Osteoblast (primary cell): ENCODE measurements at regions not wholly inside any gene's neighbourhood (a gene's known extent, or its start where the extent isn't known, plus 50 kb on each side); places are given as distances from the start of the nearest gene placed in this dataset.

ENCODE experiments used
- DNase-seq: peaks from one replicate; pipeline ENCODE4 v3.0.0; 2011; ENCODE audit warnings: low spot score, mixed read lengths; ENCODE audit not compliant: insufficient read length; ENCODE audit errors: missing footprints
- H2AFZ ChIP-seq: 2 replicates; pipeline ENCODE4 v1.6.0; 2011; ENCODE audit warnings: mild to moderate bottlenecking, low read length
- H3K27ac ChIP-seq: 2 replicates; pipeline ENCODE4 v1.5.1; 2011; ENCODE audit warnings: mild to moderate bottlenecking, low read depth, low read length, moderate library complexity
- H3K27me3 ChIP-seq: 2 replicates; pipeline ENCODE4 v1.6.0; 2012; ENCODE audit warnings: mild to moderate bottlenecking, control low read depth, inconsistent platforms, low read length, moderate library complexity; ENCODE audit not compliant: insufficient read depth
- H3K36me3 ChIP-seq: 2 replicates; pipeline ENCODE4 v1.5.1; 2011; ENCODE audit warnings: mild to moderate bottlenecking, low read length, control low read depth, moderate library complexity; ENCODE audit not compliant: insufficient read depth
- H3K4me1 ChIP-seq: 2 replicates; pipeline ENCODE4 v1.5.1; 2011; ENCODE audit warnings: mild to moderate bottlenecking, low read length, control low read depth, moderate library complexity; ENCODE audit not compliant: insufficient read depth
- H3K4me2 ChIP-seq: 2 replicates; pipeline ENCODE4 v1.6.0; 2011; ENCODE audit warnings: mild to moderate bottlenecking, low read length; ENCODE audit not compliant: insufficient read depth
- H3K4me3 ChIP-seq: fragments of 200-600 bp; sonication (generic); 3 replicates; pipeline ENCODE4 v1.5.1; 2012; ENCODE audit warnings: mild to moderate bottlenecking, low read length, inconsistent platforms; ENCODE audit not compliant: insufficient read depth
- H3K79me2 ChIP-seq: 2 replicates; pipeline ENCODE4 v1.6.0; 2012; ENCODE audit warnings: mild to moderate bottlenecking, low read length, control low read depth, inconsistent platforms; ENCODE audit not compliant: insufficient read depth
- H3K9me3 ChIP-seq: 2 replicates; pipeline ENCODE4 v1.5.1; 2011; ENCODE audit warnings: low read depth, low read length, control low read depth
- H4K20me1 ChIP-seq: 2 replicates; pipeline ENCODE4 v1.6.0; 2012; ENCODE audit warnings: mild to moderate bottlenecking, low read length, control low read depth; ENCODE audit not compliant: insufficient read depth
- CTCF ChIP-seq: IDR thresholded peaks from 2 replicates; pipeline ENCODE4 v1.5.1; 2011; ENCODE audit warnings: mild to moderate bottlenecking, low read depth, low read length, moderate library complexity; ENCODE audit errors: extremely low read depth

- DNase-seq: no peak
- H3K27me3 ChIP-seq: no peaks in the 10 kb centered on the region
- peaks cover 2% of the 10 kb centered on the region for H3K9me3 ChIP-seq
- TF ChIP-seq CTCF: no peak
- no peak overlapping the region for H2AFZ ChIP-seq
- no peak overlapping the region for H3K4me2 ChIP-seq
- no peak overlapping the region for H3K4me3 ChIP-seq
- H3K27ac ChIP-seq: no peak overlapping the region
- no peaks in the 10 kb centered on the region for H3K36me3 ChIP-seq
- no peaks in the 10 kb centered on the region for H3K79me2 ChIP-seq
- H4K20me1 ChIP-seq: no peaks in the 10 kb centered on the region
- no peaks in the 10 kb centered on the region for H3K4me1 ChIP-seq
These were observed 532.4 kb upstream of the ITGA1 start for GRCh38 chr5:52255308-52255707.

- Histone ChIP-seq H3K4me2 (no peak overlapping the region), H2AFZ (no peak overlapping the region), H3K36me3 (no peaks in the 10 kb centered on the region), H3K79me2 (no peaks in the 10 kb centered on the region), H3K27ac (no peak overlapping the region), H3K27me3 (no peaks in the 10 kb centered on the region), H3K4me1 (no peaks in the 10 kb centered on the region), H3K9me3 (no peaks in the 10 kb centered on the region), H4K20me1 (no peaks in the 10 kb centered on the region), H3K4me3 (no peak overlapping the region)
- no peak for TF ChIP-seq CTCF
- no peak for DNase-seq
These were observed 524.9 kb upstream of the ITGA1 start for GRCh38 chr5:52262844-52263243.

- Histone ChIP-seq H3K79me2 (no peaks in the 10 kb centered on the region), H3K9me3 (no peaks in the 10 kb centered on the region), H3K27me3 (no peaks in the 10 kb centered on the region), H2AFZ (no peak overlapping the region), H3K4me1 (no peaks in the 10 kb centered on the region), H4K20me1 (no peaks in the 10 kb centered on the region), H3K4me3 (no peak overlapping the region), H3K4me2 (no peak overlapping the region), H3K27ac (no peak overlapping the region), H3K36me3 (no peaks in the 10 kb centered on the region)
- no peak for TF ChIP-seq CTCF
- DNase-seq: no peak
These were observed 518.3 kb upstream of the ITGA1 start for GRCh38 chr5:52269401-52269800.

GRCh38 chr5:52269859-52270258 lies 517.9 kb upstream of the ITGA1 start:
- no peak overlapping the region for H3K27ac ChIP-seq
- no peak overlapping the region for H3K4me2 ChIP-seq
- no peak overlapping the region for H2AFZ ChIP-seq
- no peak for DNase-seq
- no peaks in the 10 kb centered on the region for H3K27me3 ChIP-seq
- no peaks in the 10 kb centered on the region for H3K36me3 ChIP-seq
- no peaks in the 10 kb centered on the region for H3K79me2 ChIP-seq
- H3K4me3 ChIP-seq: no peak overlapping the region
- H3K9me3 ChIP-seq: no peaks in the 10 kb centered on the region
- H3K4me1 ChIP-seq: no peaks in the 10 kb centered on the region
- H4K20me1 ChIP-seq: no peaks in the 10 kb centered on the region
- TF ChIP-seq CTCF: no peak
